GM10248 (cell line): ENCODE measurements at regions not wholly inside any gene's neighbourhood (a gene's known extent, or its start where the extent isn't known, plus 50 kb on each side); places are given as distances from the start of the nearest gene placed in this dataset.

Experiments
- CTCF ChIA-PET: fragments of 300-600 bp; sonication (Branson Sonifier 250); formaldehyde crosslinking; extraction: SDS; loops from one replicate; lab custom pipeline; 2021; ENCODE audit warnings: antibody characterized with exemption; lab: Yijun Ruan, JAX
- POLR2A ChIA-PET: fragments of 350-650 bp; sonication (Branson Sonifier 250); formaldehyde crosslinking; extraction: SDS; loops from one replicate; lab custom pipeline; 2020; ENCODE audit warnings: antibody characterized with exemption; lab: Yijun Ruan, JAX
- DNase-seq: peaks from one replicate; pipeline ENCODE4 v3.0.0; 2012; ENCODE audit errors: extremely low spot score
- TF ChIP-seq, protein P1 (sequence below): IDR thresholded peaks from 2 replicates; pipeline ENCODE4 v1.5.1; 2012; ENCODE audit warnings: mild to moderate bottlenecking, low read depth; ENCODE audit errors: extremely low read depth, missing control alignments, control extremely low read depth

DNA sequence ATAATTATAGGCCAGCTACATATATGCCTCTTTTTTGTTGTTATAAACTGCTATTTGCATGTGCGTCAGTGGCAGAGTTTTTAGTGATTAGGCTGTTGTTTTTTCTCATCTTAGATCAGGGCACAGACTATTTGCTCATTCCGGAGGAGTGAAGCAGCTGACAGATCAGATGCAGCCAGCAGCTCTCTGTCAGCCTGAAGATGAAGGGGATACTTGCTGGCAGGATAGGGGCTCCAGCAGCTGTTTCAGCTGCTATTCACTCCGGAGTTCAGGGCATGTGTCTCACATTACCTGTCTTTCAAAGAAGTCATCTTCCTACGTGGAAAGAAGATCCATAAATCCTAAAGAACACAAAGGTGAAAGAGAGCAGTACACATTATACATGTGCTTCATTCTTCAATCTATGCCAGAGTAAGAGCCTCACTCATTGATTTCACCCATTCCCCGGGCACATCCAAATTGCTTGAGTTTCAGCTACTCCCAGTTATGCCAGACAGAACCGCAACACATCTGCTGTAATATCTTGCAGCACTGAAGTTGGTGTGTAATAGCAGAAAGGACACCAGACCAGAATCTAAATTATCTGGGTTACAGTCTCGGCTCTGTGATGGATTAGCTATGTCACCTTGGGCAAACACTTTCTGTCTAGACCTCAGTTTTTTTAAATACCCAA is 182.8 kb upstream of the CHRM2 start:
- no peak for DNase-seq
- POLR2A ChIA-PET = no interaction called here
- CTCF ChIA-PET = interaction anchor here (0.8 kb wide), 1 partner anchor 8 kb away, joined by 3 read pairs; no protein-coding TSS in a partner anchor
- TF ChIP-seq, protein P1, sequence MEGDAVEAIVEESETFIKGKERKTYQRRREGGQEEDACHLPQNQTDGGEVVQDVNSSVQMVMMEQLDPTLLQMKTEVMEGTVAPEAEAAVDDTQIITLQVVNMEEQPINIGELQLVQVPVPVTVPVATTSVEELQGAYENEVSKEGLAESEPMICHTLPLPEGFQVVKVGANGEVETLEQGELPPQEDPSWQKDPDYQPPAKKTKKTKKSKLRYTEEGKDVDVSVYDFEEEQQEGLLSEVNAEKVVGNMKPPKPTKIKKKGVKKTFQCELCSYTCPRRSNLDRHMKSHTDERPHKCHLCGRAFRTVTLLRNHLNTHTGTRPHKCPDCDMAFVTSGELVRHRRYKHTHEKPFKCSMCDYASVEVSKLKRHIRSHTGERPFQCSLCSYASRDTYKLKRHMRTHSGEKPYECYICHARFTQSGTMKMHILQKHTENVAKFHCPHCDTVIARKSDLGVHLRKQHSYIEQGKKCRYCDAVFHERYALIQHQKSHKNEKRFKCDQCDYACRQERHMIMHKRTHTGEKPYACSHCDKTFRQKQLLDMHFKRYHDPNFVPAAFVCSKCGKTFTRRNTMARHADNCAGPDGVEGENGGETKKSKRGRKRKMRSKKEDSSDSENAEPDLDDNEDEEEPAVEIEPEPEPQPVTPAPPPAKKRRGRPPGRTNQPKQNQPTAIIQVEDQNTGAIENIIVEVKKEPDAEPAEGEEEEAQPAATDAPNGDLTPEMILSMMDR = no peak

DNA sequence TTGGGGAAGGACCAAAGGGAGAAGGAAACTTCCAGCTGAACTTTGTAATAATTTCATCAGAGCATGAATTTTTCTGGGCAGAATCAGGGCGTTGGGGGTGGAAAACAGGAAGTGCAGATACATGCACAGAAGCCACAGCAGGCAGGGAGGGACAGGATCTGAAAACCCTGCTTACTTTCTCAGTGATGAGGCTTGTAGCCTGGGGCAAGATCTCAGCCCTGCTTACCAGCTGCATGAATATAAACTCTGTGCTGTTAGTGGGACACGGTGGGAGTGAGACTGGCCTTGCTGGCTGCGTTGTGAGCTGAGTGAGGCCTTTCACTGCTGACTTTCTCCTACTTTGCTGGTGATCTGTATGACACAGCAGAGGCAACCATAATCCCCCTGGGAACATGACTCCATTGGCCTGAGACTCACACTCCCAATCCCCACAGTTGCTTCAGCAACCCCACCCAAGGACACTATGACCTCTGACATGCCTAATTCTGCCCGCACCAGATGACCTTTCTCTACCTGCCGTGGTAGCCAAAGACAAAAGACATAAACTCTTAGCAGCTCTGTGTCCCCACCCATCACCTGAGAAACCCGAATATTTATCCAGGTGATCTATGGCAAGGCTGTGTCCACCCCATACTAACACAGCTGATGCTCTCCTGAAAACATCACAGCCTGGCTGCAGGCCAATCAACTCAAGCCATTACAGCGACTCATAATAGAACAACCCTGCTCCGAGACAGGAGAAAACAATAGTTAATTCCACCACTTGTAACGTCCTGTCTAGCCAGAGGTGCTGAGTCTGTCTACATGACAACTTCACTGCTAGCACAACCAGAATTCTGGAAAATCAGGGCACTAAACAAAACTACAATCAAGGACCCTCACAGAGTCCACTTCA is 190.7 kb upstream of the CHRM2 start:
- POLR2A ChIA-PET = no interaction called here
- TF ChIP-seq, protein P1 = no peak
- CTCF ChIA-PET = interaction anchor here (0.6 kb wide), 1 partner anchor 8 kb away, joined by 3 read pairs; no protein-coding TSS in a partner anchor
- DNase-seq = no peak

DNA sequence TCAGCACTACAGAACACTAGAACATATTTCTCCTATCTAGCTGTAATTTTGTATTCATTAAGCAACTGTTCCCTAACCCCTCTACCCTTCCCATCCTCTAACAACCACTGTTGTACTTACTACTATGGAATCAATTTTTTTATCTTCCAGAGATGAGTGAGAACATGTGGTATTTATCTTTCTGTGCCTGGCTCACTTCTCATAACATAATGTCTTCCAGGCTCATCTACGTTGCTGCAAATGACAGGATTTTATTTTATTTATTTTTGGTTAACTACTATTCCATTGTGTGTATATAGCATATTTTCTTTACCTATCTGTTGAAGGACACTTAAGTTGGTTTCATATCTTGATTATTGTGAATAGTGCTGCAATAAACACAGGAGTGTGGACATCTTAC is 200.9 kb upstream of the CHRM2 start:
- CTCF ChIA-PET = interaction anchor here (1.1 kb wide), 1 partner anchor 19 kb away, joined by 3 read pairs; no protein-coding TSS in a partner anchor
- TF ChIP-seq, protein P1 = no peak
- no peak for DNase-seq
- POLR2A ChIA-PET = no interaction called here

DNA sequence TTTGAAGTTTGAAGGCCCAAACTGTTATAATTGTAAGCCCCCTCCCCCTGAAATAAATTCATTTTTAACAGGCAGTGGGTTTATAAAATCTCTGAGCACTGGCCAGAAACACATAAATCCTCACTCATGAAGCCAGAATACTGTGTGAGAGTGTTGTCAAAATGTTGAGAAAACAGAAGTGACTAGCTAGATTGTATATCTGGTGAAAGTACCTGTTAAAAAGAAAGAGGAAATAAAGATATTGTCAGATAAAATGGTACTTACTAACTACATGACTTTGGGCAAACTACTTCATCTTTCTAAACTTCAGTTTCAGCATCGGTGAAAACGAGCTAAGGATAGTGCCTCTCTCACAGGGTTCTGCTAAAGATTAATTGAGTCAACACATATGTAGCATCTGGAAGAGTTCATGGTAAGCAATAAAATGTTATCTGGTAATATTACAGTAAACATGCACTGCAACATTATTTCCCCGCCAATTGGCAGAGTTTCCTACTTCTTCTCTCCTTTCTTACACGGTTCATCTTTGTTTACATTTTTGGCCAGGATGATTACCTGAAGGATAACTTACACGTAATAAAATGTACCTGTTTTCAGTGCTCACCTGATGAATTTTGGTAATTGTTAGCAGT is 202.5 kb upstream of the CHRM2 start:
- ChIA-PET POLR2A (no interaction called here), CTCF (interaction anchor here (1.0 kb wide), 1 partner anchor 21 kb away, joined by 3 read pairs; no protein-coding TSS in a partner anchor)
- TF ChIP-seq, protein P1 = no peak
- no peak for DNase-seq

DNA sequence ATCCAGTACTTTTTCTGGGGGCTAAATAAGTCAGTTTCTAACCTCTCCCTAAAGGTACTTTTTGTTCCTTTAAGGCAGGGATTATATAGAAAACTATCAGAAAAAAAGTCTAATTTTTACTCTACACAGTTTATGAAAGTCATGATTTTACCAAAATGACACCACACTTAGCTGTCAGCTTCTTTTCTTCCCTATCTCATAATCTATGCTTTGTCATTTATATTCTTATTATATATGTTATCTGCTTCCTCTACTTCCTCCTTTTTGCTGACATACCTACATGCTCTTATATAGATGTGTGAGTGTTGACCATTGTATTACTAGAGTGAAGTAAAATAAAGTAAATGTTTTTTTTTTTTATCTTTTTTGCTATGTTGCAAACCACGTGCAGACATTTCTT is 203.9 kb upstream of the CHRM2 start:
- CTCF ChIA-PET = no interaction called here

More for the DNA sequence above, 203.9 kb upstream of the CHRM2 start:
- no peak for DNase-seq
- POLR2A ChIA-PET = no interaction called here
- TF ChIP-seq, protein P1 = no peak
